BLaER1 treated with 17β-estradiol and CSF1 and Interleukin-3, amounts not matched to agents 10 nM and 100 nM (cell line): ENCODE measurements at regions not wholly inside any gene's neighbourhood (a gene's known extent, or its start where the extent isn't known, plus 50 kb on each side); places are given as distances from the start of the nearest gene placed in this dataset.
A peak's percentile ranks its signal among the peaks of the same experiment; 100 is the strongest.

Experiments used
- H3K27ac ChIP-seq, 11 experiments: shearing (Covaris generic); formaldehyde crosslinking; 2 replicates each; pipeline ENCODE4 v1.8.1; 2022
- H3K27me3 ChIP-seq, 11 experiments: shearing (Covaris generic); formaldehyde crosslinking; 2 replicates each; pipeline ENCODE4 v1.8.1; 2022
- H3K36me3 ChIP-seq, 11 experiments: shearing (Covaris generic); formaldehyde crosslinking; 2 replicates each; pipeline ENCODE4 v1.8.1; 2022
- H3K4me1 ChIP-seq, 10 experiments: shearing (Covaris generic); formaldehyde crosslinking; 2 replicates each; pipeline ENCODE4 v1.8.1; 2022
- H3K4me2 ChIP-seq, 11 experiments: shearing (Covaris generic); formaldehyde crosslinking; 2 replicates each; pipeline ENCODE4 v1.8.1; 2022
- H3K4me3 ChIP-seq, 10 experiments: shearing (Covaris generic); formaldehyde crosslinking; 2 replicates each; pipeline ENCODE4 v1.8.1; 2022
- H3K9ac ChIP-seq, 11 experiments: shearing (Covaris generic); formaldehyde crosslinking; 2 replicates each; pipeline ENCODE4 v1.8.1; 2022
- H3K9me3 ChIP-seq, 11 experiments: shearing (Covaris generic); formaldehyde crosslinking; replicated peaks in 1 of 11; 2 replicates each; pipeline ENCODE4 v1.8.1; 2022
- H4K20me1 ChIP-seq, 11 experiments: shearing (Covaris generic); formaldehyde crosslinking; 2 replicates each; pipeline ENCODE4 v1.8.1; 2022
- Cebpa-rat ChIP-seq, 11 experiments: shearing (Covaris generic); IDR thresholded peaks; 2 replicates each; pipeline ENCODE4 v1.8.1; 2022

GRCh38 chrX:3195845-3196244 is 150.6 kb downstream of the MXRA5 start:
- H4K20me1 ChIP-seq = no peaks in the 10 kb centered on the region
- TF ChIP-seq Cebpa-rat (IDR thresholded peaks at IDR 0.05) = no peak
- H3K4me2 ChIP-seq = no peak overlapping the region
- no peak overlapping the region for H3K4me3 ChIP-seq
- H3K27me3 ChIP-seq = no peaks in the 10 kb centered on the region
- H3K27ac ChIP-seq = no peak overlapping the region
- peaks cover 19 to 57% (median 36%) of the 10 kb centered on the region in 11 experiments; a peak in 20 of 22 replicates for H3K9me3 ChIP-seq
- H3K9ac ChIP-seq = no peak overlapping the region
- H3K36me3 ChIP-seq = no peaks in the 10 kb centered on the region
- H3K4me1 ChIP-seq = no peaks in the 10 kb centered on the region; a peak in 1 of 20 replicates

GRCh38 chrX:3192835-3193234 is 151.6 kb downstream of the ARSF start:
- no peak overlapping the region for H3K4me2 ChIP-seq
- no peak for TF ChIP-seq Cebpa-rat (IDR thresholded peaks at IDR 0.05)

GRCh38 chrX:3191796-3192195 is 150.5 kb downstream of the ARSF start:
- Histone ChIP-seq H3K9me3 (peaks cover 4 to 33% (median 17%) of the 10 kb centered on the region in 11 experiments; a peak in 16 of 22 replicates), H4K20me1 (no peaks in the 10 kb centered on the region; a peak in 1 of 22 replicates), H3K27ac (no peak overlapping the region), H3K4me3 (no peak overlapping the region), H3K36me3 (no peaks in the 10 kb centered on the region), H3K27me3 (no peaks in the 10 kb centered on the region), H3K4me2 (no peak overlapping the region), H3K4me1 (no peaks in the 10 kb centered on the region; a peak in 1 of 20 replicates), H3K9ac (no peak overlapping the region)
- TF ChIP-seq Cebpa-rat (IDR thresholded peaks at IDR 0.05) = no peak

More at GRCh38 chrX:3192835-3193234, 151.6 kb downstream of the ARSF start:
- no peaks in the 10 kb centered on the region for H4K20me1 ChIP-seq
- H3K4me1 ChIP-seq = no peaks in the 10 kb centered on the region; a peak in 1 of 20 replicates
- no peak overlapping the region for H3K27ac ChIP-seq
- H3K9ac ChIP-seq = no peak overlapping the region
- H3K36me3 ChIP-seq = no peaks in the 10 kb centered on the region
- H3K9me3 ChIP-seq = peaks cover 6 to 44% (median 22%) of the 10 kb centered on the region in 11 experiments; a peak in 18 of 22 replicates
- no peak overlapping the region for H3K4me3 ChIP-seq
- no peaks in the 10 kb centered on the region for H3K27me3 ChIP-seq

GRCh38 chrX:3191201-3191600 is 149.9 kb downstream of the ARSF start:
- Histone ChIP-seq H3K27me3 (no peaks in the 10 kb centered on the region), H3K9ac (no peak overlapping the region), H3K4me3 (no peak overlapping the region), H3K4me2 (no peak overlapping the region), H3K27ac (no peak overlapping the region), H3K9me3 (peaks cover 4 to 27% (median 17%) of the 10 kb centered on the region in 11 experiments; a peak in 16 of 22 replicates), H3K4me1 (no peaks in the 10 kb centered on the region; a peak in 1 of 20 replicates), H4K20me1 (no peaks in the 10 kb centered on the region; a peak in 1 of 22 replicates), H3K36me3 (no peaks in the 10 kb centered on the region)
- no peak for TF ChIP-seq Cebpa-rat (IDR thresholded peaks at IDR 0.05)

- H3K27ac ChIP-seq = no peak overlapping the region
- H3K9me3 ChIP-seq = peaks cover 0 to 16% (median 3%) of the 10 kb centered on the region in 11 experiments; a peak in 8 of 22 replicates
- H3K4me2 ChIP-seq = peak overlapping the region in 6 of 11 experiments; percentile 5 to 49 (median 20); a peak in 6 of 22 replicates
These were observed 143.1 kb downstream of the ARSF start for GRCh38 chrX:3184176-3184930.

GRCh38 chrX:3181846-3182245 is 140.6 kb downstream of the ARSF start:
- Histone ChIP-seq H4K20me1 (no peaks in the 10 kb centered on the region; a peak in 1 of 22 replicates), H3K4me1 (peaks cover 0 to 9% (median 2%) of the 10 kb centered on the region in 10 experiments; a peak in 6 of 20 replicates), H3K4me3 (no peak overlapping the region), H3K27ac (no peak overlapping the region), H3K36me3 (no peaks in the 10 kb centered on the region), H3K4me2 (no peak overlapping the region), H3K27me3 (peaks cover 0 to under 1% (median 0%) of the 10 kb centered on the region in 11 experiments; a peak in 1 of 22 replicates), H3K9me3 (peaks cover 0 to 16% (median 0%) of the 10 kb centered on the region in 11 experiments; a peak in 8 of 22 replicates), H3K9ac (no peak overlapping the region)
- no peak for TF ChIP-seq Cebpa-rat (IDR thresholded peaks at IDR 0.05)

More at GRCh38 chrX:3184176-3184930, 143.1 kb downstream of the ARSF start:
- H3K4me3 ChIP-seq = no peak overlapping the region
- no peaks in the 10 kb centered on the region for H3K27me3 ChIP-seq
- no peaks in the 10 kb centered on the region; a peak in 1 of 22 replicates for H4K20me1 ChIP-seq
- no peak overlapping the region for H3K9ac ChIP-seq
- TF ChIP-seq Cebpa-rat (IDR thresholded peaks at IDR 0.05) = peak in 1 of 11 experiments; percentile 42; a peak in 1 of 22 replicates
- H3K4me1 ChIP-seq = peaks cover 0 to 9% (median 2%) of the 10 kb centered on the region in 10 experiments; a peak in 6 of 20 replicates
- no peaks in the 10 kb centered on the region for H3K36me3 ChIP-seq

- Histone ChIP-seq H3K4me2 (no peak overlapping the region), H4K20me1 (no peaks in the 10 kb centered on the region), H3K9me3 (peaks cover 0 to 12% (median 0%) of the 10 kb centered on the region in 11 experiments; a peak in 7 of 22 replicates), H3K4me3 (no peak overlapping the region), H3K36me3 (no peaks in the 10 kb centered on the region), H3K27me3 (peaks cover 0 to 17% (median 0%) of the 10 kb centered on the region in 11 experiments; a peak in 5 of 22 replicates), H3K4me1 (no peaks in the 10 kb centered on the region), H3K27ac (no peak overlapping the region), H3K9ac (no peak overlapping the region)
- no peak for TF ChIP-seq Cebpa-rat (IDR thresholded peaks at IDR 0.05)
These were observed 137.1 kb downstream of the ARSF start for GRCh38 chrX:3178329-3178728.

- Histone ChIP-seq H3K4me3 (no peak overlapping the region), H3K27me3 (peaks cover 0 to 17% (median 0%) of the 10 kb centered on the region in 11 experiments; a peak in 5 of 22 replicates), H3K4me2 (no peak overlapping the region), H3K27ac (no peak overlapping the region), H3K4me1 (no peaks in the 10 kb centered on the region), H4K20me1 (no peaks in the 10 kb centered on the region), H3K36me3 (no peaks in the 10 kb centered on the region), H3K9ac (no peak overlapping the region), H3K9me3 (peaks cover 0 to 11% (median 0%) of the 10 kb centered on the region in 11 experiments; a peak in 7 of 22 replicates)
- no peak for TF ChIP-seq Cebpa-rat (IDR thresholded peaks at IDR 0.05)
These were observed 136.6 kb downstream of the ARSF start for GRCh38 chrX:3177851-3178250.

- H3K27ac ChIP-seq = no peak overlapping the region
- H3K9me3 ChIP-seq = peaks cover 0 to 7% (median 0%) of the 10 kb centered on the region in 11 experiments; a peak in 2 of 22 replicates
- H3K36me3 ChIP-seq = no peaks in the 10 kb centered on the region
- H3K9ac ChIP-seq = no peak overlapping the region
- no peak overlapping the region for H3K4me2 ChIP-seq
- H3K27me3 ChIP-seq = peaks cover 0 to 17% (median 0%) of the 10 kb centered on the region in 11 experiments; a peak in 5 of 22 replicates
- H3K4me3 ChIP-seq = no peak overlapping the region
- H3K4me1 ChIP-seq = no peaks in the 10 kb centered on the region
- H4K20me1 ChIP-seq = no peaks in the 10 kb centered on the region
- TF ChIP-seq Cebpa-rat (IDR thresholded peaks at IDR 0.05) = no peak
These were observed 135.2 kb downstream of the ARSF start for GRCh38 chrX:3176439-3176820.
